Ascending aorta (tissue), 2 donors: ENCODE measurements at regions not wholly inside any gene's neighbourhood (a gene's known extent, or its start where the extent isn't known, plus 50 kb on each side); places are given as distances from the start of the nearest gene placed in this dataset.

ENCODE experiments used
- DNase-seq, 2 donors: peaks; one replicate each; pipeline ENCODE4 v3.0.0-alpha.2; 2019; ENCODE audit warnings: low spot score in 2 of 2
- H3K27ac ChIP-seq, 2 donors: fragments of 200-600 bp; sonication (generic); one replicate each; pipeline ENCODE4 v1.5.1; 2016 to 2017; ENCODE audit warnings: mild to moderate bottlenecking in 1 of 2
- H3K27me3 ChIP-seq: fragments of 200-600 bp; sonication (generic); one replicate; pipeline ENCODE4 v1.5.1; 2017
- H3K36me3 ChIP-seq, 2 donors: fragments of 200-600 bp; sonication (generic); one replicate each; pipeline ENCODE4 v1.5.1; 2016
- H3K4me1 ChIP-seq, 2 donors: fragments of 200-600 bp; sonication (generic); one replicate each; pipeline ENCODE4 v1.5.1; 2016 to 2017; ENCODE audit warnings: mild to moderate bottlenecking in 1 of 2
- H3K4me3 ChIP-seq, 2 donors: fragments of 200-600 bp; sonication (generic); one replicate each; pipeline ENCODE4 v1.5.1; 2016 to 2017; ENCODE audit warnings: mild to moderate bottlenecking in 1 of 2
- H3K9me3 ChIP-seq, 2 donors: fragments of 200-600 bp; sonication (generic); one replicate each; pipeline ENCODE4 v1.5.1; 2016
- CTCF ChIP-seq, 3 experiments: fragments of 200-600 bp in 2 of 3; fragments of 450-650 bp in 1 of 3; sonication (generic) in 2 of 3; IDR thresholded peaks; one replicate each; pipeline ENCODE4 v1.5.1; 2016 to 2019; ENCODE audit warnings: antibody characterized with exemption in 3 of 3, mild to moderate bottlenecking in 1 of 3, moderate library complexity in 1 of 3
- intact Hi-C: fragments of 100-400 bp; cut with DNase I; formaldehyde crosslinking; loops from one replicate; pipeline ENCODE4 v1.15.1; 2023

GRCh38 chr4:184286358-184286757 is 68.7 kb upstream of the ENPP6 start:
- H3K4me3 ChIP-seq = no peak overlapping the region
- no peak overlapping the region for H3K27ac ChIP-seq
- intact Hi-C loops = no loop called here
- H3K27me3 ChIP-seq = no peaks in the 10 kb centered on the region
- H3K36me3 ChIP-seq = no peaks in the 10 kb centered on the region
- H3K9me3 ChIP-seq = no peaks in the 10 kb centered on the region
- DNase-seq = no peak
- peaks cover 0 to 3% of the 10 kb centered on the region in 2 donors for H3K4me1 ChIP-seq
- TF ChIP-seq CTCF (IDR thresholded peaks at IDR 0.05) = no peak

- H3K9me3 ChIP-seq = no peaks in the 10 kb centered on the region
- peaks cover 0 to 3% of the 10 kb centered on the region in 2 donors for H3K4me1 ChIP-seq
- H3K36me3 ChIP-seq = no peaks in the 10 kb centered on the region
- no peak for TF ChIP-seq CTCF (IDR thresholded peaks at IDR 0.05)
- intact Hi-C loops = no loop called here
- DNase-seq = no peak
- H3K27me3 ChIP-seq = no peaks in the 10 kb centered on the region
- H3K4me3 ChIP-seq = no peak overlapping the region
- no peak overlapping the region for H3K27ac ChIP-seq
Measured at GRCh38 chr4:184284742-184285141, 67.1 kb upstream of the ENPP6 start.

GRCh38 chr4:184284336-184284690 is 66.6 kb upstream of the ENPP6 start:
- H3K27ac ChIP-seq = no peak overlapping the region
- peaks cover 0 to 3% of the 10 kb centered on the region in 2 donors for H3K4me1 ChIP-seq
- H3K36me3 ChIP-seq = no peaks in the 10 kb centered on the region
- intact Hi-C loops = no loop called here
- TF ChIP-seq CTCF (IDR thresholded peaks at IDR 0.05) = no peak
- H3K4me3 ChIP-seq = no peak overlapping the region
- H3K27me3 ChIP-seq = no peaks in the 10 kb centered on the region
- DNase-seq = no peak
- no peaks in the 10 kb centered on the region for H3K9me3 ChIP-seq

- Histone ChIP-seq H3K4me3 (no peak overlapping the region), H3K4me1 (peaks cover 0 to 3% of the 10 kb centered on the region in 2 donors), H3K27ac (no peak overlapping the region), H3K9me3 (no peaks in the 10 kb centered on the region), H3K36me3 (no peaks in the 10 kb centered on the region), H3K27me3 (no peaks in the 10 kb centered on the region)
- TF ChIP-seq CTCF (IDR thresholded peaks at IDR 0.05) = no peak
- intact Hi-C loops = no loop called here
- no peak for DNase-seq
Measured at GRCh38 chr4:184283659-184284335, 66.1 kb upstream of the ENPP6 start.

GRCh38 chr4:184282895-184283654 is 65.4 kb upstream of the ENPP6 start:
- DNase-seq = no peak
- H3K4me1 ChIP-seq = peaks cover 0 to 3% of the 10 kb centered on the region in 2 donors
- H3K9me3 ChIP-seq = no peaks in the 10 kb centered on the region
- no peaks in the 10 kb centered on the region for H3K36me3 ChIP-seq
- H3K27ac ChIP-seq = no peak overlapping the region
- no peaks in the 10 kb centered on the region for H3K27me3 ChIP-seq
- TF ChIP-seq CTCF (IDR thresholded peaks at IDR 0.05) = no peak
- intact Hi-C loops = no loop called here
- no peak overlapping the region for H3K4me3 ChIP-seq
